ENCODE measurements at regions not wholly inside any gene's neighbourhood (a gene's known extent, or its start where the extent isn't known, plus 50 kb on each side); places are given as distances from the start of the nearest gene placed in this dataset.

- H3K27ac ChIP-seq = no peak overlapping the region
- no peak overlapping the region for H3K4me3 ChIP-seq
- TF ChIP-seq CTCF (IDR thresholded peaks at IDR 0.05) = no peak
- H3K4me1 ChIP-seq = no peaks in the 10 kb centered on the region
- no peaks in the 10 kb centered on the region for H3K9me3 ChIP-seq
- no peaks in the 10 kb centered on the region for H3K27me3 ChIP-seq (ENCODE audit: low read depth)
- intact Hi-C loops (cut with DNase I) = no loop called here
- H3K36me3 ChIP-seq = no peaks in the 10 kb centered on the region
- DNase-seq (no peak), ATAC-seq (no peak)
These were observed 76.9 kb upstream of the CDIN1 start for GRCh38 chr15:36502509-36502908.

- no peak for DNase-seq
- H3K4me1 ChIP-seq = no peaks in the 10 kb centered on the region
- intact Hi-C loops (cut with DNase I) = no loop called here
- peaks cover 2% of the 10 kb centered on the region for H3K27me3 ChIP-seq (ENCODE audit: low read depth)
- no peaks in the 10 kb centered on the region for H3K9me3 ChIP-seq
- H3K27ac ChIP-seq = no peak overlapping the region
- no peak overlapping the region for H3K4me3 ChIP-seq
- no peak for TF ChIP-seq CTCF (IDR thresholded peaks at IDR 0.05)
- no peaks in the 10 kb centered on the region for H3K36me3 ChIP-seq
- no peak for ATAC-seq
These were observed 72.6 kb upstream of the CDIN1 start for GRCh38 chr15:36506733-36507356.

- no peak for TF ChIP-seq CTCF (IDR thresholded peaks at IDR 0.05)
- no peaks in the 10 kb centered on the region for H3K9me3 ChIP-seq
- H3K27ac ChIP-seq = no peak overlapping the region
- no peak overlapping the region for H3K4me3 ChIP-seq
- intact Hi-C loops (cut with DNase I) = no loop called here
- DNase-seq = no peak
- H3K4me1 ChIP-seq = no peaks in the 10 kb centered on the region
- no peaks in the 10 kb centered on the region for H3K36me3 ChIP-seq
- no peak for ATAC-seq
- H3K27me3 ChIP-seq (ENCODE audit: low read depth) = peaks cover 2% of the 10 kb centered on the region
These were observed 72.0 kb upstream of the CDIN1 start for GRCh38 chr15:36507458-36507857.

GRCh38 chr15:36511594-36511993, 67.8 kb upstream of the CDIN1 start:
- TF ChIP-seq CTCF (IDR thresholded peaks at IDR 0.05) = no peak
- peaks cover 2% of the 10 kb centered on the region for H3K27me3 ChIP-seq (ENCODE audit: low read depth)
- no peak for ATAC-seq
- no peaks in the 10 kb centered on the region for H3K9me3 ChIP-seq
- no peaks in the 10 kb centered on the region for H3K4me1 ChIP-seq
- no peaks in the 10 kb centered on the region for H3K36me3 ChIP-seq
- no peak overlapping the region for H3K4me3 ChIP-seq
- H3K27ac ChIP-seq = no peak overlapping the region
- intact Hi-C loops (cut with DNase I) = no loop called here
- DNase-seq = no peak

GRCh38 chr15:36517758-36518157, 61.7 kb upstream of the CDIN1 start:
- intact Hi-C loops (cut with DNase I) = no loop called here
- no peak for DNase-seq
- no peak for TF ChIP-seq CTCF (IDR thresholded peaks at IDR 0.05)
- no peaks in the 10 kb centered on the region for H3K4me1 ChIP-seq
- H3K27me3 ChIP-seq (ENCODE audit: low read depth) = no peaks in the 10 kb centered on the region
- H3K27ac ChIP-seq = no peak overlapping the region
- no peak overlapping the region for H3K4me3 ChIP-seq
- ATAC-seq = no peak
- H3K9me3 ChIP-seq = no peaks in the 10 kb centered on the region
- no peaks in the 10 kb centered on the region for H3K36me3 ChIP-seq

GRCh38 chr15:36519067-36519466, 60.4 kb upstream of the CDIN1 start:
- no peaks in the 10 kb centered on the region for H3K36me3 ChIP-seq
- DNase-seq (no peak), ATAC-seq (no peak)
- H3K9me3 ChIP-seq = no peaks in the 10 kb centered on the region
- H3K4me3 ChIP-seq = no peak overlapping the region
- intact Hi-C loops (cut with DNase I) = no loop called here
- no peaks in the 10 kb centered on the region for H3K27me3 ChIP-seq (ENCODE audit: low read depth)
- no peak for TF ChIP-seq CTCF (IDR thresholded peaks at IDR 0.05)
- H3K4me1 ChIP-seq = no peaks in the 10 kb centered on the region
- H3K27ac ChIP-seq = no peak overlapping the region
